WTC11 (cell line): ENCODE measurements at regions not wholly inside any gene's neighbourhood (a gene's known extent, or its start where the extent isn't known, plus 50 kb on each side); places are given as distances from the start of the nearest gene placed in this dataset.

ENCODE experiments used
- TF ChIP-seq, protein P1 (sequence below): fragments of 250-450 bp; sonication (Bioruptor Pico); conservative IDR thresholded peaks from 2 replicates; pipeline ENCODE4 v1.9.0; 2021; ENCODE audit warnings: mild to moderate bottlenecking
- TF ChIP-seq, protein P2 (sequence below): fragments of 200-600 bp; IDR thresholded peaks from 2 replicates; pipeline ENCODE4 v1.8.0; 2022; ENCODE audit warnings: antibody characterized with exemption

DNA sequence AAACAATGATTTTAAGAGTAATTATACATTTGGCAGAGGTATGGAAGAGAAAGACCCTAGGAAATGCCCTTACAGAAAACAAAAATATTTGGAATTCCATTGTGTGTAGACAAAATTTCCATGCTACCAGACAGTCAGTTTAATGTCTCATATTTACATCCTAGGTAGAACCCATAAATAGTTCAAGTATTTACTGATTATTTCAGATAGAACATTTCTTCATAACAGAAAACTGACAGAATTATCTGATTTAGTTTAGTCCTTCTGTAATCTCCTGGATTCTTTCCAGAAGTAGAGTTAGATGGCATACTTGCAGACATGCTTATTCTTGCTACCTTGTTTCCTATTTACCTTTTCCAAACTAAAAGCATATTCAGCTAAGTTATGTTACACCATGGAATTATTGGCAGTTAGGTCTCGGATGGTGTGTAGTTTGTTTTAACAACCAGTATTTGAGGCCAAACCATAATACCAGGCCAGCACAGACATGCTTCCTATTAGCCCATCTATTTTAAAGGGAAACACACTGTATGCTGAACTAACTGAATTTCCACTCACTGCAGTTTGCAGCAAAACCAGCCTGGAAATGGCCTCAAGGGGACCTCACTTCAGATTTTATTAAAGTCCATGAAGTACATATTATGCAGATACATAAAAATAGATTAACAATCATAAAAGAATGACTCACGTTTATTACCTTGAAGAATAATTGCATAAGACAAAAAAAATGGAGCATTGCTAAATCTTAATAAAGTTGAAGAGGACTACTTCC is 126.6 kb upstream of the LRIG3 start:
- TF ChIP-seq, protein P1, sequence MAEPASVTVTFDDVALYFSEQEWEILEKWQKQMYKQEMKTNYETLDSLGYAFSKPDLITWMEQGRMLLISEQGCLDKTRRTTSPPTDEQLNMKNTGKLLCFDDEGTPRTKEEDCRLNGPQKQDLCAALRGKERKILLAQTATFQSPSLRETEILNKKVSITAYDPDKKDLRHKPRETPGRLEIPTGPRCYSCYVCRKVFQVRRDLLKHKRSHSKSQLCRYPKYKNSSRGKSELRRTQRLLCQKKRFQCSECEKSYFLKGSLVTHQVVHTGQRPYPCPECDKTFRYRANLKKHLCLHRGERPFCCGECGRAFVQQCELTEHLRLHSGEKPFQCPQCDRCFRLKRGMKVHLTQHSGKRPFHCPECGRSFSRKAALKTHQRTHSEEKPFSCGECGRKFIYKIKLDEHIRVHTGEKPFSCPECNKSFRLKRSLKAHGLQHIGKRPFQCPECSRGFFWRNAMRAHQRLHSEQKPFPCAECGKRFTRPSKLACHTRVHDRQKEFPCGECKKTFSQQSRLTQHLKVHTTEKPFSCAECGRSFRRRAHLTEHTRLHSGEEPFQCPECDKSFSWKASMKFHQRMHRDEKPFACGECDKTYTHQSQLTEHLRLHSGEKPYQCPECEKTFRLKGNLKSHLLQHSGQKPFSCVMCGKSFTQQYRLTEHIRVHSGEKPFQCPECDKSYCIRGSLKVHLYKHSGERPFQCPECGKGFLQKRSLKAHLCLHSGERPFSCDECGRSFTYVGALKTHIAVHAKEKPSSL = no peak
- TF ChIP-seq, protein P2, sequence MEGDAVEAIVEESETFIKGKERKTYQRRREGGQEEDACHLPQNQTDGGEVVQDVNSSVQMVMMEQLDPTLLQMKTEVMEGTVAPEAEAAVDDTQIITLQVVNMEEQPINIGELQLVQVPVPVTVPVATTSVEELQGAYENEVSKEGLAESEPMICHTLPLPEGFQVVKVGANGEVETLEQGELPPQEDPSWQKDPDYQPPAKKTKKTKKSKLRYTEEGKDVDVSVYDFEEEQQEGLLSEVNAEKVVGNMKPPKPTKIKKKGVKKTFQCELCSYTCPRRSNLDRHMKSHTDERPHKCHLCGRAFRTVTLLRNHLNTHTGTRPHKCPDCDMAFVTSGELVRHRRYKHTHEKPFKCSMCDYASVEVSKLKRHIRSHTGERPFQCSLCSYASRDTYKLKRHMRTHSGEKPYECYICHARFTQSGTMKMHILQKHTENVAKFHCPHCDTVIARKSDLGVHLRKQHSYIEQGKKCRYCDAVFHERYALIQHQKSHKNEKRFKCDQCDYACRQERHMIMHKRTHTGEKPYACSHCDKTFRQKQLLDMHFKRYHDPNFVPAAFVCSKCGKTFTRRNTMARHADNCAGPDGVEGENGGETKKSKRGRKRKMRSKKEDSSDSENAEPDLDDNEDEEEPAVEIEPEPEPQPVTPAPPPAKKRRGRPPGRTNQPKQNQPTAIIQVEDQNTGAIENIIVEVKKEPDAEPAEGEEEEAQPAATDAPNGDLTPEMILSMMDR = no peak
